Pancreas (tissue), 10 donors: ENCODE measurements at regions not wholly inside any gene's neighbourhood (a gene's known extent, or its start where the extent isn't known, plus 50 kb on each side); places are given as distances from the start of the nearest gene placed in this dataset.

Experiments
- ATAC-seq, 4 donors: fragments of 200-7000 bp; cut with Tn5 transposase; one replicate each; pipeline versions ENCODE4 v1.8.0 to v1.9.1; 2020; ENCODE audit warnings: mild to moderate bottlenecking in 4 of 4, moderate library complexity in 4 of 4
- DNase-seq, 6 donors: peaks; one replicate each; pipeline ENCODE4 v3.0.0-alpha.2; 2020
- FAIRE-seq: peaks from 2 replicates; lab custom pipeline; 2012; peaks lifted over from hg19 to GRCh38; lab: Jason Lieb, UNC
- H3K27ac ChIP-seq, 4 donors: fragments of 200-600 bp; sonication (generic); 1 replicate in 3 of 4; 2 replicates in 1 of 4; pipeline versions ENCODE4 v1.5.0 to v1.8.0; 2020
- H3K27me3 ChIP-seq, 4 donors: fragments of 200-600 bp; one replicate each; pipeline ENCODE4 v1.8.0; 2021
- H3K36me3 ChIP-seq, 3 donors: fragments of 200-600 bp; sonication (generic) in 1 of 3; one replicate each; pipeline versions ENCODE4 v1.5.0 to v1.8.0; 2020 to 2021
- H3K4me1 ChIP-seq, 3 donors: fragments of 200-600 bp; one replicate each; pipeline ENCODE4 v1.8.0; 2021
- H3K4me3 ChIP-seq, 4 donors: fragments of 200-600 bp; sonication (generic) in 2 of 4; one replicate each; pipeline versions ENCODE4 v1.5.0 to v1.8.0; 2020 to 2021
- H3K9me3 ChIP-seq, 4 donors: fragments of 200-600 bp; one replicate each; pipeline ENCODE4 v1.8.0; 2021
- WGBS, 2 donors: extraction: QIAGEN DNeasy Blood & Tissue Kit; methylation state at CpG; one replicate each; pipeline ENCODE4 v1.1.7; 2013; 5-methylcytosine and 5-hydroxymethylcytosine counted together
- intact Hi-C, 3 donors: fragments of 100-400 bp; cut with DNase I; formaldehyde crosslinking; loops; one replicate each; pipeline versions ENCODE4 v1.11.1 to v1.14.2; 2022
- TF ChIP-seq, protein P1 (sequence below), 4 donors: fragments of 200-600 bp; sonication (generic) in 3 of 4; IDR thresholded peaks; one replicate each; pipeline versions ENCODE4 v1.5.0 to v1.8.0; 2021; ENCODE audit warnings: antibody characterized with exemption in 4 of 4
- donor health status: healthy with polysubstance abuse.
- donor health status: DM: no; HTN: no; CAD: no; lungs with moderate emphysema.
- donor health status: DM: no; HTN: no; CAD: no.
- donor health status: control.
- donor health status: control.
- donor health status: Bipolar disorder and iron deficiency.
- donor health status: DM: yes; HTN: yes; CAD: no.
- donor health status: DM: no; HTN: no; CAD: no.
- donor health status: DM: no; HTN: no; CAD: no.
- donor health status: DM: yes; HTN: yes; CAD: no.

GRCh38 chr10:65611592-65611991 lies 1314.2 kb upstream of the LRRTM3 start:
- DNase-seq (no peak), FAIRE-seq (no peak), ATAC-seq (no peak)
- 84 to 89% methylated on average over 2 of the region's 2 CpGs for WGBS, 2 donors
- Histone ChIP-seq H3K27ac (no peak overlapping the region), H3K36me3 (no peaks in the 10 kb centered on the region), H3K4me1 (no peaks in the 10 kb centered on the region), H3K27me3 (no peaks in the 10 kb centered on the region), H3K4me3 (no peak overlapping the region), H3K9me3 (no peaks in the 10 kb centered on the region)
- intact Hi-C loops = no loop called here
- TF ChIP-seq, protein P1, sequence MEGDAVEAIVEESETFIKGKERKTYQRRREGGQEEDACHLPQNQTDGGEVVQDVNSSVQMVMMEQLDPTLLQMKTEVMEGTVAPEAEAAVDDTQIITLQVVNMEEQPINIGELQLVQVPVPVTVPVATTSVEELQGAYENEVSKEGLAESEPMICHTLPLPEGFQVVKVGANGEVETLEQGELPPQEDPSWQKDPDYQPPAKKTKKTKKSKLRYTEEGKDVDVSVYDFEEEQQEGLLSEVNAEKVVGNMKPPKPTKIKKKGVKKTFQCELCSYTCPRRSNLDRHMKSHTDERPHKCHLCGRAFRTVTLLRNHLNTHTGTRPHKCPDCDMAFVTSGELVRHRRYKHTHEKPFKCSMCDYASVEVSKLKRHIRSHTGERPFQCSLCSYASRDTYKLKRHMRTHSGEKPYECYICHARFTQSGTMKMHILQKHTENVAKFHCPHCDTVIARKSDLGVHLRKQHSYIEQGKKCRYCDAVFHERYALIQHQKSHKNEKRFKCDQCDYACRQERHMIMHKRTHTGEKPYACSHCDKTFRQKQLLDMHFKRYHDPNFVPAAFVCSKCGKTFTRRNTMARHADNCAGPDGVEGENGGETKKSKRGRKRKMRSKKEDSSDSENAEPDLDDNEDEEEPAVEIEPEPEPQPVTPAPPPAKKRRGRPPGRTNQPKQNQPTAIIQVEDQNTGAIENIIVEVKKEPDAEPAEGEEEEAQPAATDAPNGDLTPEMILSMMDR (IDR thresholded peaks at IDR 0.05) = no peak

DNA sequence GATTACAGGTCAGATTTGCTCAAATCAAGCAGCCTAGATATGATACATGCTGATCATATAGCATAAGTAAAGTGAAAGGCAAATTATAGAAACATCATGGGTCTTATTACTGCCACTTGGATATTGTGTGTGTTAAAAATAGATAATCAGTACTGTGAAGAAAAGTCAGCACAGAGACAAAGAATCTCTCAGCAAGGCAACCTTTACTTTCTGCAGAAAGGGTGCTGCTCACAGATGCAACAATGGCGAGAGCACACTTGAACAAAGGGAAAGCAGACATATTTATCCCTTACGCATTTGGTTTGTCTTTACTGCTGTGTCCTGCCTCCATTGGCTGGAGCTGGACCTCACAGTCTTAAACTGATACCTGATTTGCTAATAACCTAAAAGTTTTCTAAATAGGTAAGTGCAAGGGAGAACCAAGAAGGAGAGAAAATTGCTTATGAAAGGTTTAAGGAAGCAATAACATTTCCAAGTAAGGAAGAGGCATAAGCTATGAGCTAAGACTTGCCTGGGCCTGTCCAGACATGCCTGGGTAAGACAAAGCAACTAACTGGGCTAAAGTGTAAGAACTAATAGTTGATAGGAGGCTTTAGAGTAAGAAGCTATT lies 1310.8 kb upstream of the LRRTM3 start:
- no peaks in the 10 kb centered on the region for H3K36me3 ChIP-seq
- H3K9me3 ChIP-seq = no peaks in the 10 kb centered on the region
- H3K27ac ChIP-seq = no peak overlapping the region
- FAIRE-seq (no peak), DNase-seq (no peak), ATAC-seq (no peak)
- no peak overlapping the region for H3K4me3 ChIP-seq
- WGBS, 2 donors = 97 to 98% methylated on average over 2 of the region's 2 CpGs
- H3K27me3 ChIP-seq = no peaks in the 10 kb centered on the region
- TF ChIP-seq, protein P1 (IDR thresholded peaks at IDR 0.05) = no peak
- H3K4me1 ChIP-seq = no peaks in the 10 kb centered on the region
- intact Hi-C loops = no loop called here

DNA sequence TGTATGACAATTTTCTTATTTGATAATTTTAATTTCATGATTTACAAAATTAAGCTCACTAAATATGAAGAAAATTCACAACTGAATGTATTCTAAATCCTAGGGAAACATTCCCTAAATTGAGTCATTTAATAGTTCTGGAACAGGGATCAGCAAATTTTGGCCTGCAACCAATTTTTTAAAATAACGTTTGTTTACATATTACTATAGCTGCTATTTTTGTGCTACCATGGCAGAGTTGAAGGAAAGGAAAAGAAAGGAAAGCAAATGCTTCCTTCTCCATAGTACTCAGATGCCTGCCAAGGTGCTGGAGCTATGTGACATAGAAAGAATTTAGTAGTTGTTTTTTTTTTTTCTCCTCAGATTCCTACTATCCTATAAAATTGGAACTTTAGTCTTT lies 1307.7 kb upstream of the LRRTM3 start:
- FAIRE-seq (no peak), DNase-seq (no peak), ATAC-seq (no peak)
- Histone ChIP-seq H3K9me3 (no peaks in the 10 kb centered on the region), H3K4me3 (no peak overlapping the region), H3K4me1 (no peaks in the 10 kb centered on the region), H3K27ac (no peak overlapping the region), H3K36me3 (no peaks in the 10 kb centered on the region), H3K27me3 (no peaks in the 10 kb centered on the region)
- intact Hi-C loops = no loop called here
- WGBS, 2 donors = 45 to 56% methylated on average over 1 of the region's 1 CpG
- TF ChIP-seq, protein P1 (IDR thresholded peaks at IDR 0.05) = no peak

- DNase-seq (no peak), FAIRE-seq (no peak), ATAC-seq (no peak)
- WGBS, 2 donors = 93 to 96% methylated on average over 5 of the region's 5 CpGs
- Histone ChIP-seq H3K36me3 (no peaks in the 10 kb centered on the region), H3K9me3 (no peaks in the 10 kb centered on the region), H3K4me3 (no peak overlapping the region), H3K4me1 (no peaks in the 10 kb centered on the region), H3K27me3 (no peaks in the 10 kb centered on the region), H3K27ac (no peak overlapping the region)
- intact Hi-C loops = no loop called here
- TF ChIP-seq, protein P1 (IDR thresholded peaks at IDR 0.05) = no peak
Observed at GRCh38 chr10:65620404-65621048, 1305.3 kb upstream of the LRRTM3 start.

DNA sequence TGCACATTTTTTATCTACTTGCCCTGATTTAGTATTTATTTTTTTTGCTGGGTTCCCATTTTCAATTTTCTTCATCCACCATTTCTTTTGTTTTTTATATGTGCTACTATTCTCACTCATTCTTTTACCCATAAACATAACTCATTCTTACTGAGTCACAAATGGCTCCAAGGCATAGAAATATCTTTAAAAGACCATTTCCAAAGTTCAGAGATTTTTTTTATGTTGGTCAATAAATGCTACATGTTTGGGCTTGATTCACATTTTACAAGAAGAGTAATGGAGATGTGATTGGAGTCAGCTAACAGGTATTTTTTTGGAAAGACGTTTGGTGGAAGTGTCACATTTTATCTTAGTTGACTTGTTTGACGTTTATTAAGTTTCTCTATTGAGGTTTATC lies 1303.2 kb upstream of the LRRTM3 start:
- no peaks in the 10 kb centered on the region for H3K27me3 ChIP-seq
- H3K4me3 ChIP-seq = no peak overlapping the region
- no peak for DNase-seq
- no peak overlapping the region for H3K27ac ChIP-seq
- H3K4me1 ChIP-seq = no peaks in the 10 kb centered on the region
- H3K36me3 ChIP-seq = no peaks in the 10 kb centered on the region
- FAIRE-seq = no peak
- WGBS, 2 donors = 57 to 64% methylated on average over 2 of the region's 2 CpGs
- intact Hi-C loops = no loop called here
- ATAC-seq = no peak
- TF ChIP-seq, protein P1 (IDR thresholded peaks at IDR 0.05) = no peak
- H3K9me3 ChIP-seq = no peaks in the 10 kb centered on the region
